ENCODE measurements at regions not wholly inside any gene's neighbourhood (a gene's known extent, or its start where the extent isn't known, plus 50 kb on each side); places are given as distances from the start of the nearest gene placed in this dataset.

- DNase-seq (ENCODE audit: extremely low read depth, insufficient read length): no peak
- TF ChIP-seq CTCF (IDR thresholded peaks at IDR 0.05; ENCODE audit: insufficient read depth, low read length, poor library complexity, severe bottlenecking): no peak
- no peak overlapping the region for H3K4me3 ChIP-seq (replicated peaks; ENCODE audit: low read depth, low read length)
- H3K27me3 ChIP-seq (replicated peaks; ENCODE audit: control insufficient read depth, insufficient read depth, low read length): no peaks in the 10 kb centered on the region
- no peaks in the 10 kb centered on the region for H3K36me3 ChIP-seq (ENCODE audit: control insufficient read depth, insufficient read depth, low read length)
Measured at GRCh38 chr4:43264730-43265129, 372.2 kb downstream of the GRXCR1 start.

GRCh38 chr4:43271946-43272345, 379.4 kb downstream of the GRXCR1 start:
- Histone ChIP-seq H3K4me3 (replicated peaks; ENCODE audit: low read depth, low read length) (no peak overlapping the region), H3K27me3 (replicated peaks; ENCODE audit: control insufficient read depth, insufficient read depth, low read length) (no peaks in the 10 kb centered on the region), H3K36me3 (ENCODE audit: control insufficient read depth, insufficient read depth, low read length) (no peaks in the 10 kb centered on the region)
- no peak for DNase-seq (ENCODE audit: extremely low read depth, insufficient read length)
- TF ChIP-seq CTCF (IDR thresholded peaks at IDR 0.05; ENCODE audit: insufficient read depth, low read length, poor library complexity, severe bottlenecking): no peak

GRCh38 chr4:43274376-43274775, 381.9 kb downstream of the GRXCR1 start:
- no peak for TF ChIP-seq CTCF (IDR thresholded peaks at IDR 0.05; ENCODE audit: insufficient read depth, low read length, poor library complexity, severe bottlenecking)
- no peak for DNase-seq (ENCODE audit: extremely low read depth, insufficient read length)
- Histone ChIP-seq H3K27me3 (replicated peaks; ENCODE audit: control insufficient read depth, insufficient read depth, low read length) (no peaks in the 10 kb centered on the region), H3K4me3 (replicated peaks; ENCODE audit: low read depth, low read length) (no peak overlapping the region), H3K36me3 (ENCODE audit: control insufficient read depth, insufficient read depth, low read length) (no peaks in the 10 kb centered on the region)

GRCh38 chr4:43275779-43276178, 383.3 kb downstream of the GRXCR1 start:
- Histone ChIP-seq H3K36me3 (ENCODE audit: control insufficient read depth, insufficient read depth, low read length) (no peaks in the 10 kb centered on the region), H3K4me3 (replicated peaks; ENCODE audit: low read depth, low read length) (no peak overlapping the region), H3K27me3 (replicated peaks; ENCODE audit: control insufficient read depth, insufficient read depth, low read length) (no peaks in the 10 kb centered on the region)
- TF ChIP-seq CTCF (IDR thresholded peaks at IDR 0.05; ENCODE audit: insufficient read depth, low read length, poor library complexity, severe bottlenecking): no peak
- DNase-seq (ENCODE audit: extremely low read depth, insufficient read length): peak; percentile 14

- TF ChIP-seq CTCF (IDR thresholded peaks at IDR 0.05; ENCODE audit: insufficient read depth, low read length, poor library complexity, severe bottlenecking): no peak
- no peaks in the 10 kb centered on the region for H3K27me3 ChIP-seq (replicated peaks; ENCODE audit: control insufficient read depth, insufficient read depth, low read length)
- H3K36me3 ChIP-seq (ENCODE audit: control insufficient read depth, insufficient read depth, low read length): no peaks in the 10 kb centered on the region
- H3K4me3 ChIP-seq (replicated peaks; ENCODE audit: low read depth, low read length): no peak overlapping the region
- DNase-seq (ENCODE audit: extremely low read depth, insufficient read length): no peak
Measured at GRCh38 chr4:43276321-43276720, 383.8 kb downstream of the GRXCR1 start.

GRCh38 chr4:43277003-43277402, 384.5 kb downstream of the GRXCR1 start:
- Histone ChIP-seq H3K36me3 (ENCODE audit: control insufficient read depth, insufficient read depth, low read length) (no peaks in the 10 kb centered on the region), H3K27me3 (replicated peaks; ENCODE audit: control insufficient read depth, insufficient read depth, low read length) (no peaks in the 10 kb centered on the region), H3K4me3 (replicated peaks; ENCODE audit: low read depth, low read length) (no peak overlapping the region)
- TF ChIP-seq CTCF (IDR thresholded peaks at IDR 0.05; ENCODE audit: insufficient read depth, low read length, poor library complexity, severe bottlenecking): no peak
- no peak for DNase-seq (ENCODE audit: extremely low read depth, insufficient read length)
